SK-N-SH (cell line): ENCODE measurements at regions not wholly inside any gene's neighbourhood (a gene's known extent, or its start where the extent isn't known, plus 50 kb on each side); places are given as distances from the start of the nearest gene placed in this dataset.

ENCODE experiments used
- CTCF ChIP-seq: fragments of 200-600 bp; sonication (generic); IDR thresholded peaks from 2 replicates; pipeline ENCODE4 v1.6.1; 2017; ENCODE audit warnings: antibody characterized with exemption, mild to moderate bottlenecking, moderate library complexity
- ELF1 ChIP-seq: IDR thresholded peaks from 2 replicates; pipeline ENCODE4 v1.4.0; 2012
- EP300 ChIP-seq, 2 experiments: IDR thresholded peaks; 2 replicates each; pipeline versions ENCODE4 v1.4.0 to v1.6.1; 2012; ENCODE audit warnings: borderline replicate concordance in 1 of 2, low read depth in 1 of 2, low read length in 1 of 2
- EZH2phosphoT487 ChIP-seq: fragments of 200-600 bp; sonication (generic); IDR thresholded peaks from 2 replicates; pipeline ENCODE4 v1.6.1; 2017; ENCODE audit warnings: low read depth, mixed run types, mild to moderate bottlenecking, antibody characterized with exemption, moderate library complexity, borderline replicate concordance
- NRF1 ChIP-seq: IDR thresholded peaks from 2 replicates; pipeline ENCODE4 v1.6.1; 2012; ENCODE audit warnings: low read depth, mild to moderate bottlenecking, low read length
- POLR2AphosphoS5 ChIP-seq: IDR thresholded peaks from 2 replicates; pipeline ENCODE4 v1.6.1; 2012; ENCODE audit warnings: low read depth, low read length
- RAD21 ChIP-seq: IDR thresholded peaks from 2 replicates; pipeline ENCODE4 v1.6.1; 2012; ENCODE audit warnings: mild to moderate bottlenecking, low read length
- REST ChIP-seq: IDR thresholded peaks from 2 replicates; pipeline ENCODE4 v1.6.1; 2012; ENCODE audit warnings: mild to moderate bottlenecking, low read depth, low read length, moderate library complexity
- SMC3 ChIP-seq: IDR thresholded peaks from 2 replicates; pipeline ENCODE4 v1.6.1; 2012; ENCODE audit warnings: low read depth, low read length, improper control_type of control experiment
- TAF1 ChIP-seq: IDR thresholded peaks from 2 replicates; pipeline ENCODE4 v1.6.1; 2012; ENCODE audit warnings: low read depth, mild to moderate bottlenecking, low read length, moderate library complexity, borderline replicate concordance
- TEAD4 ChIP-seq: IDR thresholded peaks from 2 replicates; pipeline ENCODE4 v1.4.0; 2012; ENCODE audit warnings: mild to moderate bottlenecking, borderline replicate concordance; ENCODE audit not compliant: insufficient read depth
- TF ChIP-seq, protein P1 (sequence below): fragments of 150-350 bp; IDR thresholded peaks from 2 replicates; pipeline ENCODE4 v1.6.1; 2017; ENCODE audit warnings: antibody characterized with exemption, low read length, low read depth, borderline replicate concordance
- TF ChIP-seq, protein P2 (sequence below): IDR thresholded peaks from 2 replicates; pipeline ENCODE4 v1.4.0; 2012; ENCODE audit warnings: low read depth, borderline replicate concordance

DNA sequence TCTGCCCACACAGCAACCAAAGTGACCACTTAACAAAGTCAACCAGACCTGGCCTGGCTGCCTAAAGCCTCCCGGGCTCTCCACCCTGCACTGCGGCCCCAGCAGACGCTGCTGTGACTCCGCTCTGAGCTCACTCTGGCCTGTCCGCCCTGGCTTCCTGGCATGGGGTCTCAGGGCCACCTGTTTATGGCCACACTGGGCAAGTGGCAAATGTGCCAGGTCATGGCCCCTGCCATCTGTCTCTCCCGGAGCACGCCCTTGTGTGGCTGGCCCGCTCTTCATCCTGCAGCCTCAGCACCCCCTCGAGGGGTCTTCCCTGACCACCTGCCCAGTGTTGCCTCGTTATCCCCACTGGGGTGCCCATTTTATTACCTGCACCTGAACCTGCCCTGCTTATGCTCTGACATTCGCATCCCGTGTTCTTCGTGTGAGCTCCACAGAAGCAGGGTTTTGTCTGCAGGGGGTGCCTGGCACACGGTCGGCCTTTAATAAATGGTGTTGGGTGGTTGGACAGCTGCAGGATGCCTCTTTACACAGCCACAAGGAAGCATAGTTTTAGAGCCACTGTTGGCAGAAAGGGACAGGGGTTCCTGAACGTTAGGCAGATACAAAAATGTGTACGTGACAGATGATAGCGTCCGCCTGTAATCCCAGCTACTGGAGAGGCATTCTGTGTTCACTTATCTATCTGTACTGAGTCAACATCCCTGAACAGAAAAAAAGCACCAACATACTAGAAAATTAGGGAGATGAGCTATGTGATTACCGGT, 785.6 kb downstream of the TBC1D22A start:
- no peak for TF ChIP-seq CTCF
- TF ChIP-seq, protein P1, sequence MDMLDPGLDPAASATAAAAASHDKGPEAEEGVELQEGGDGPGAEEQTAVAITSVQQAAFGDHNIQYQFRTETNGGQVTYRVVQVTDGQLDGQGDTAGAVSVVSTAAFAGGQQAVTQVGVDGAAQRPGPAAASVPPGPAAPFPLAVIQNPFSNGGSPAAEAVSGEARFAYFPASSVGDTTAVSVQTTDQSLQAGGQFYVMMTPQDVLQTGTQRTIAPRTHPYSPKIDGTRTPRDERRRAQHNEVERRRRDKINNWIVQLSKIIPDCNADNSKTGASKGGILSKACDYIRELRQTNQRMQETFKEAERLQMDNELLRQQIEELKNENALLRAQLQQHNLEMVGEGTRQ: no peak
- no peak for TF ChIP-seq ELF1
- no peak for TF ChIP-seq NRF1
- no peak for TF ChIP-seq EZH2phosphoT487
- no peak for TF ChIP-seq TAF1
- no peak for TF ChIP-seq SMC3
- TF ChIP-seq EP300 (IDR thresholded peaks at IDR 0.05; ENCODE audit: borderline replicate concordance in 1 of 2, low read depth in 1 of 2, low read length in 1 of 2): no peak
- TF ChIP-seq, protein P2, sequence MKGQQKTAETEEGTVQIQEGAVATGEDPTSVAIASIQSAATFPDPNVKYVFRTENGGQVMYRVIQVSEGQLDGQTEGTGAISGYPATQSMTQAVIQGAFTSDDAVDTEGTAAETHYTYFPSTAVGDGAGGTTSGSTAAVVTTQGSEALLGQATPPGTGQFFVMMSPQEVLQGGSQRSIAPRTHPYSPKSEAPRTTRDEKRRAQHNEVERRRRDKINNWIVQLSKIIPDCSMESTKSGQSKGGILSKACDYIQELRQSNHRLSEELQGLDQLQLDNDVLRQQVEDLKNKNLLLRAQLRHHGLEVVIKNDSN: no peak
- no peak for TF ChIP-seq REST
- no peak for TF ChIP-seq POLR2AphosphoS5
- no peak for TF ChIP-seq RAD21
- TF ChIP-seq TEAD4: no peak
